GM21723 (cell line): ENCODE measurements at regions not wholly inside any gene's neighbourhood (a gene's known extent, or its start where the extent isn't known, plus 50 kb on each side); places are given as distances from the start of the nearest gene placed in this dataset.

ENCODE experiments used
- ATAC-seq: cut with Tn5 transposase; IDR thresholded peaks from one replicate; pipeline ENCODE4 v1.9.1; 2021; ENCODE audit warnings: mild to moderate bottlenecking, moderate library complexity; ENCODE audit not compliant: unreplicated experiment

GRCh38 chr1:181423301-181423918 lies 59.9 kb upstream of the CACNA1E start:
- no peak for ATAC-seq

GRCh38 chr1:181424786-181425403 lies 58.4 kb upstream of the CACNA1E start:
- ATAC-seq = peak; percentile 52

DNA sequence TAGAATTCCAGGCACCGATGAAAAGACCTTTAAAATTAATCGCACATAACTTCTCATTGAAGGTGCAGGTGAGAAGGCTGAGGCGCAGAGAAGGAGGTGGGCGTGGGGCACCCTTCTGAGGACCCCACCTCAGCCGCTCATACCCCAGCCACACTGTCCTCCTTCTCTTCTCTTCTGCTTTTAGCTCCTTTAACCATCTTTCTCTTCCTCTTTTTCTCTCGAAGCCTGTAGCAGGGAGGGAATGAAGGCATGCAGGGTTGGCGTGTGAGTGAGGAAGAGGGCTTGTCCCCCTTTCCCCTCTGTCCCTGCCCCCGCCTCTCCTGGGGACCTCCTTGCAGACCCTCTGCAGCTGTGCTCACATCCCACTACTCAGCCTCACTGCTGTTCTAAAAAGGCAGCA lies 57.8 kb upstream of the CACNA1E start:
- no peak for ATAC-seq

GRCh38 chr1:181429462-181429861 lies 53.9 kb upstream of the CACNA1E start:
- no peak for ATAC-seq

DNA sequence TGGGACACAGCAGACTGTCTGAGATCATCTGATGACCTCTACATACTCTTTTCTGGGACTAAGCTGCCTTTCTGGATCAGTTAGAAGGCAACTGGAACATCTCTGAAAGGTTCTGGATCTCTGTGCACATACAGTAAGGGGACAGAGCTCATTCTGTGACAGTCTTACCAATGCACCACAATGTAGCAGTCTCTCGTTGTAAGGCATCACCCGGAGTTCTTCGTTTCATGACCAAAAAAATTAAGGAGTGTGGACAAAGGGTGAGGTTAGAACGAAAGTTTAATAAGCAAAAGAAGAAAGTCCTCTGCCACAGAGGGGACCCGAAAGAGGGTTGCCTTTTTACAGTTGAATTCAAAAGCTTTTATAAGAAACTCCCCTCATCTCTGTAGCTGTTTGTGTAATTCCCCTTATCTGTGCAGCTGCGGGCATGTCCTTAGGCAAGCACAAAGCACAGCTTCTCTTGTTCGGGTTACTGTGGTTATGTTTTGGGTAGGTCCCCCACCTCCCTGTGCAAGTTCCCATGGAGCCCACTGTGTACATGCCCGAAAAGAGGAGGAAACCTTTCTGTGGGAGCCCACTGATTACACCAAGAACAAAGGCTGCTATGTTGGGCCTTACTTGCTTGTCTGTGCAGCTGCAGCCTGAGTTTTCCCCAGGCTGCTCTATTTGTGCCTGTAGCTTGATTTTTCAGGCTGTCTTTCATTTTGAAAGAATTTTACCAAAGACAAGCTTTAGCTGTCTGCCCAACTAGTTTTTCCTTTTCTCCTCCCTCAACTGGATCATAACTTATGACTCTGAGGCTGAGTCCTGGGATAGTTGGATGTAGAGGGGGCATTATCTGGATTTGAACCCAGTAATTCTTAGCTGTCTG lies 53.1 kb upstream of the CACNA1E start:
- peak; percentile 84 for ATAC-seq
